Fibroblast of villous mesenchyme (primary cell): ENCODE measurements at regions not wholly inside any gene's neighbourhood (a gene's known extent, or its start where the extent isn't known, plus 50 kb on each side); places are given as distances from the start of the nearest gene placed in this dataset.
A peak's percentile ranks its signal among the peaks of the same experiment; 100 is the strongest.

Source experiments
- DNase-seq: peaks from one replicate; pipeline ENCODE4 v3.0.0-alpha.2; 2010; ENCODE audit warnings: low read depth
- H3K4me3 ChIP-seq: 2 replicates; pipeline ENCODE4 v1.5.1; 2011; ENCODE audit warnings: low read depth, mild to moderate bottlenecking, low read length
- CTCF ChIP-seq: IDR thresholded peaks from 2 replicates; pipeline ENCODE4 v1.5.1; 2012; ENCODE audit warnings: low read depth, mild to moderate bottlenecking, low read length; ENCODE audit not compliant: insufficient read depth

GRCh38 chr3:11933529-11933928, 70.7 kb upstream of the SYN2 start:
- no peak overlapping the region for H3K4me3 ChIP-seq
- no peak for DNase-seq
- TF ChIP-seq CTCF = no peak

GRCh38 chr3:11944052-11944673, 60.0 kb upstream of the SYN2 start:
- H3K4me3 ChIP-seq = no peak overlapping the region
- TF ChIP-seq CTCF = peak; percentile 67
- DNase-seq = peak; percentile 19

GRCh38 chr3:11948331-11948730, 55.9 kb upstream of the SYN2 start:
- no peak overlapping the region for H3K4me3 ChIP-seq
- no peak for DNase-seq
- no peak for TF ChIP-seq CTCF

GRCh38 chr3:11948866-11949265, 55.3 kb upstream of the SYN2 start:
- TF ChIP-seq CTCF = no peak
- DNase-seq = no peak
- no peak overlapping the region for H3K4me3 ChIP-seq

GRCh38 chr3:11949351-11949750, 54.8 kb upstream of the SYN2 start:
- no peak for DNase-seq
- TF ChIP-seq CTCF = no peak
- H3K4me3 ChIP-seq = no peak overlapping the region

GRCh38 chr3:11950576-11950975, 53.6 kb upstream of the SYN2 start:
- no peak for DNase-seq
- no peak overlapping the region for H3K4me3 ChIP-seq
- TF ChIP-seq CTCF = no peak

- TF ChIP-seq CTCF = no peak
- no peak overlapping the region for H3K4me3 ChIP-seq
- DNase-seq = no peak
These were observed 50.8 kb upstream of the SYN2 start for GRCh38 chr3:11953350-11953749.
